ENCODE measurements at regions not wholly inside any gene's neighbourhood (a gene's known extent, or its start where the extent isn't known, plus 50 kb on each side); places are given as distances from the start of the nearest gene placed in this dataset.

DNA sequence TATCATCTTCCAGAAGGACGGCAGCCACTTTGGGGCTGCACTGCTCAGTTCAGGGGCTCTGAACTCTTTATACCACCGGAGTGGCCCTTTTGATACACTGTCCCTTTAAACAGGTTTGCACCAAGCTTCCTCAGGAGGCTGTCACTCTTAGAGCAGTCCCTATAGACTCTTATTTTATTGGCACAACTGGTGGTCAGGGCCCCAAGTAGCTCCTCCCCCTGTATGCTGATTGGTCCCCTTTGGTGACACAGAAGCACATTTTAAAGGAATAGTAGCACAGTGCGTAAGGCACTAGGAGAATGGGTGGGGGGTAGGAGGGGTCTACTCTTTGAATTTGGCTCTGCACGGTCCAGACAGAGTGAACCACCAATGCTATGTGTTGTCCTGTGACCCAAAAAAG is 122.6 kb upstream of the MLN start:
- CTCF ChIA-PET: no interaction called here
- no peak for TF ChIP-seq CTCF (IDR thresholded peaks at IDR 0.05; ENCODE audit: insufficient read depth, low read length, missing control alignments)
- POLR2A ChIA-PET: no interaction called here
- H3K4me3 ChIP-seq (ENCODE audit: low read depth, low read length): no peak overlapping the region
- DNase-seq (ENCODE audit: low read depth, low spot score): no peak

DNA sequence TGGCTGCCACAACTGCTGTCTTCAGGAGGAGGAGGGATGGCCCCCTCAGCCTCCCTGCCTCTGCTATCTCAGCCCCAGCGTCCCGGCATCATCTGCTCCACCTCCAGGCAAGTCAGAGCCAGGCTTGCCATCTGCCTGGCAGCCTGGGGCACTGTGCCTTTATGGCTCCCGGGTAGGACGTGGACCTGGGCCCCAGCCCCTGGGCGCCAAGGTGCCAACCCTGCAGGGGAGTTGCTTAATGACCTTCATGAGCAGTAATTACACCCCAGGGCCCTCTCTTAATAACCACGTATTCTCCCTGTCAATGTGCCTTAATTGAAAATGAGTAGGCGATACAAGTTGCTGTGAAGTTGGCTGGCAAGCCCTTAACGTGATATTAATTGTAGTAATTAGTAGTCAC is 122.1 kb upstream of the MLN start:
- no peak for DNase-seq (ENCODE audit: low read depth, low spot score)
- H3K4me3 ChIP-seq (ENCODE audit: low read depth, low read length): no peak overlapping the region
- POLR2A ChIA-PET: no interaction called here
- TF ChIP-seq CTCF (IDR thresholded peaks at IDR 0.05; ENCODE audit: insufficient read depth, low read length, missing control alignments): no peak
- CTCF ChIA-PET: no interaction called here

DNA sequence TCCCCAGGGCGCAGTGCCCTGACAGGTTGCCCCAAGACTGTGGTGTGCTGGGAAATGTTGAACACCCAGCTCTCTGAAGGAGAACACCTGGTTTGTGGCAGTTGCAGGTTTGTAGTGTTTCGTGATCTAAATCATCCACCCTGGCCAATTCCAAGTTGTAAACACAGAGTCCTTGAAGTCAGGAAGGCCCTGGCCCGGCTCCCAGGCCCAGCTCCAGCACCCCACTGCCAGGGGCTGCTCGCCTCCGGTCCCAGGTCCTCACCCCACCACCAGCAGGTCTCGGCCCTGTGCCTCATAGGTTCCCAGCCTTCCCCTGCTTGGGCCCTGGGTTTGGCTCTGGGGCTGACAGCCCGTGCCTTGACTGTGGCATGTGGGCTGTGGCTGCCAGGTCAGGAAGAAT is 121.4 kb upstream of the MLN start:
- ChIA-PET CTCF (no interaction called here), POLR2A (no interaction called here)
- DNase-seq (ENCODE audit: low read depth, low spot score): no peak
- no peak overlapping the region for H3K4me3 ChIP-seq (ENCODE audit: low read depth, low read length)
- TF ChIP-seq CTCF (IDR thresholded peaks at IDR 0.05; ENCODE audit: insufficient read depth, low read length, missing control alignments): no peak

- no peak overlapping the region for H3K4me3 ChIP-seq (ENCODE audit: low read depth, low read length)
- DNase-seq (ENCODE audit: low read depth, low spot score): no peak
- CTCF ChIA-PET: no interaction called here
- POLR2A ChIA-PET: no interaction called here
- TF ChIP-seq CTCF (IDR thresholded peaks at IDR 0.05; ENCODE audit: insufficient read depth, low read length, missing control alignments): no peak
These were observed 120.9 kb upstream of the MLN start for GRCh38 chr6:33924681-33925080.

- DNase-seq (ENCODE audit: low read depth, low spot score): no peak
- ChIA-PET POLR2A (no interaction called here), CTCF (no interaction called here)
- no peak for TF ChIP-seq CTCF (IDR thresholded peaks at IDR 0.05; ENCODE audit: insufficient read depth, low read length, missing control alignments)
- no peak overlapping the region for H3K4me3 ChIP-seq (ENCODE audit: low read depth, low read length)
These were observed 120.2 kb upstream of the MLN start for GRCh38 chr6:33923857-33924514.

GRCh38 chr6:33921745-33922144 is 117.9 kb upstream of the MLN start:
- DNase-seq (ENCODE audit: low read depth, low spot score): no peak
- H3K4me3 ChIP-seq (ENCODE audit: low read depth, low read length): no peak overlapping the region
- CTCF ChIA-PET: no interaction called here
- POLR2A ChIA-PET: no interaction called here
- no peak for TF ChIP-seq CTCF (IDR thresholded peaks at IDR 0.05; ENCODE audit: insufficient read depth, low read length, missing control alignments)
